Tibial artery (tissue), 4 donors: ENCODE measurements at regions not wholly inside any gene's neighbourhood (a gene's known extent, or its start where the extent isn't known, plus 50 kb on each side); places are given as distances from the start of the nearest gene placed in this dataset.

Experiments used
- DNase-seq, 2 donors: peaks; one replicate each; pipeline ENCODE4 v3.0.0-alpha.2; 2019
- H3K27ac ChIP-seq, 2 donors: fragments of 200-600 bp; sonication (generic) in 1 of 2; 1 replicate in 1 of 2; 2 replicates in 1 of 2; pipeline ENCODE4 v1.5.1; 2018 to 2019; ENCODE audit warnings: mild to moderate bottlenecking in 1 of 2
- H3K27me3 ChIP-seq, 2 donors: fragments of 200-600 bp; sonication (generic) in 1 of 2; one replicate each; pipeline versions ENCODE4 v1.5.1 to v1.6.0; 2016 to 2019
- H3K36me3 ChIP-seq, 3 donors: fragments of 200-600 bp; sonication (generic) in 2 of 3; one replicate each; pipeline ENCODE4 v1.5.1; 2016 to 2019; ENCODE audit warnings: mild to moderate bottlenecking in 2 of 3
- H3K4me1 ChIP-seq, 4 donors: fragments of 200-600 bp; sonication (generic) in 2 of 4; 1 replicate in 3 of 4; 2 replicates in 1 of 4; pipeline ENCODE4 v1.5.1; 2016 to 2019
- H3K4me3 ChIP-seq, 2 donors: fragments of 200-600 bp; sonication (generic) in 1 of 2; 1 replicate in 1 of 2; 2 replicates in 1 of 2; pipeline ENCODE4 v1.5.1; 2018 to 2019; ENCODE audit warnings: mild to moderate bottlenecking in 2 of 2
- H3K9me3 ChIP-seq, 3 donors: fragments of 200-600 bp; sonication (generic) in 1 of 3; one replicate each; pipeline ENCODE4 v1.5.1; 2016 to 2019
- intact Hi-C: fragments of 100-400 bp; cut with DNase I; formaldehyde crosslinking; loops from one replicate; pipeline ENCODE4 v1.15.0; 2023; ENCODE audit warnings: low total_unique reads
- TF ChIP-seq, protein P1 (sequence below), 2 experiments: fragments of 200-600 bp in 1 of 2; fragments of 450-650 bp in 1 of 2; IDR thresholded peaks; one replicate each; pipeline ENCODE4 v1.5.1; 2017 to 2019; ENCODE audit warnings: antibody characterized with exemption in 2 of 2, mild to moderate bottlenecking in 1 of 2, moderate library complexity in 1 of 2

DNA sequence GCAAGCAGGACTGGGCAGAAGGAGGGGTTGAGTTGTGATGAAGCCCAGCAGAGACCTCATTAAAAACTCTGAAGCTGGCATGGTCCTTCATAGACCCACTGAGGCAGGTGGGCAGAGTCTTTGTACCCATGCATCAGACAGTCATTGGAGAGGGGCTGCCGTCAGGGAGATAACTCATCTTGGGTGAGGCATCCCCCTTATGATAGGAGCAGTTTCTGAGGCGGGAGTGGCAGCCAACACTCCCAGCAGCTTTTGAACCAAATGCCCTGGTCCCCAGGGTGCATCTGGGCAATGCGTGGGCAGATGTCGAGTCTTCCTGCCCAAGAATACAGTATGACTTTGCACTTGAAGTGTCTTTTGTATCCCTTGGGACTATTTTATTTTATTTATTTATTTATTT, 68.1 kb downstream of the HTR5A start:
- Histone ChIP-seq H3K36me3 (no peaks in the 10 kb centered on the region), H3K27ac (no peak overlapping the region), H3K27me3 (peaks cover 0 to 5% of the 10 kb centered on the region in 2 donors), H3K4me3 (no peak overlapping the region), H3K4me1 (no peaks in the 10 kb centered on the region), H3K9me3 (no peaks in the 10 kb centered on the region)
- DNase-seq = no peak
- intact Hi-C loops = no loop called here
- TF ChIP-seq, protein P1, sequence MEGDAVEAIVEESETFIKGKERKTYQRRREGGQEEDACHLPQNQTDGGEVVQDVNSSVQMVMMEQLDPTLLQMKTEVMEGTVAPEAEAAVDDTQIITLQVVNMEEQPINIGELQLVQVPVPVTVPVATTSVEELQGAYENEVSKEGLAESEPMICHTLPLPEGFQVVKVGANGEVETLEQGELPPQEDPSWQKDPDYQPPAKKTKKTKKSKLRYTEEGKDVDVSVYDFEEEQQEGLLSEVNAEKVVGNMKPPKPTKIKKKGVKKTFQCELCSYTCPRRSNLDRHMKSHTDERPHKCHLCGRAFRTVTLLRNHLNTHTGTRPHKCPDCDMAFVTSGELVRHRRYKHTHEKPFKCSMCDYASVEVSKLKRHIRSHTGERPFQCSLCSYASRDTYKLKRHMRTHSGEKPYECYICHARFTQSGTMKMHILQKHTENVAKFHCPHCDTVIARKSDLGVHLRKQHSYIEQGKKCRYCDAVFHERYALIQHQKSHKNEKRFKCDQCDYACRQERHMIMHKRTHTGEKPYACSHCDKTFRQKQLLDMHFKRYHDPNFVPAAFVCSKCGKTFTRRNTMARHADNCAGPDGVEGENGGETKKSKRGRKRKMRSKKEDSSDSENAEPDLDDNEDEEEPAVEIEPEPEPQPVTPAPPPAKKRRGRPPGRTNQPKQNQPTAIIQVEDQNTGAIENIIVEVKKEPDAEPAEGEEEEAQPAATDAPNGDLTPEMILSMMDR (IDR thresholded peaks at IDR 0.05) = no peak

DNA sequence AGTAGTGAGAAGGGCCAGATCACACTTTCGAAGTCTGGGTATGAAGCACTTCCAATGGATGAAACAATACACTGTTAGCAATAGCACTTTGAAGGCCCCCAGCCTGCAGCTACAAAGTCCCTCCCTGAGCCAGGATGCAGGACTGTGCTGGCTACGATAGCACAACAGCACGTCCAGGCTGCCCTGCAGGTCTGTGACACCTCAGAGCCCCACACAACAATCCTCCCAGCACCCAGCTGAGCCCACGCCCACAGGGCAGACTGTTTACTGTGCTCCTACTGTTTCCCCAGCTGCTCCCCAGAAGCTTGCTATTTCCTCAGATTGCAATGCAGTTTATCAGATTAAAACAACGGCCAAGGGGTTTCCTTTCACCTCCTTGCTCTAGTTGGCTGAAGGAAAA, 71.4 kb downstream of the HTR5A start:
- no peaks in the 10 kb centered on the region for H3K4me1 ChIP-seq
- DNase-seq = no peak
- intact Hi-C loops = no loop called here
- TF ChIP-seq, protein P1 (IDR thresholded peaks at IDR 0.05) = no peak
- H3K9me3 ChIP-seq = no peaks in the 10 kb centered on the region
- H3K4me3 ChIP-seq = no peak overlapping the region
- no peak overlapping the region for H3K27ac ChIP-seq
- H3K36me3 ChIP-seq = no peaks in the 10 kb centered on the region
- peaks cover 0 to 5% of the 10 kb centered on the region in 2 donors for H3K27me3 ChIP-seq

DNA sequence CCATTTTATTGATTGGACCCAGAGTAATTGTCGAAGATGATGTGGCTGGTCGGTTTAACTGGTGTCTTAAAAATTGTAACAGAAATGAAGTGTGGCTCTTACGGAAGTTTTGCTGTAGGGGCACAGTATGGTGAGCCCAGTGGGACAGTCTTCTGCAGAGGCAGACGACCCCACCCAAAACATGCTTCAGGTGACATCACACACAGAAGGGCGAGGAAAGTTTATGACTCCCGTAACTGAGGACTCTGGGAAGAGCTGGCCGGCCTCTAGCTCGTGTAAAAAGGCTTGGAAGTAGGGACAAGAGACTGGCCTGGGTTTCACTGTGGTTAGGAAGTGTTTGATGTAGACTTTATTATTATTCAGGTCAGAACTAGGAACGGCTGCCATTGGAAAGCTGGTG, 73.3 kb downstream of the HTR5A start:
- no peak overlapping the region for H3K27ac ChIP-seq
- TF ChIP-seq, protein P1 (IDR thresholded peaks at IDR 0.05) = no peak
- no peak for DNase-seq
- H3K36me3 ChIP-seq = no peaks in the 10 kb centered on the region
- H3K4me1 ChIP-seq = no peaks in the 10 kb centered on the region
- H3K9me3 ChIP-seq = no peaks in the 10 kb centered on the region
- H3K4me3 ChIP-seq = no peak overlapping the region
- peaks cover 0 to 5% of the 10 kb centered on the region in 2 donors for H3K27me3 ChIP-seq
- intact Hi-C loops = no loop called here

DNA sequence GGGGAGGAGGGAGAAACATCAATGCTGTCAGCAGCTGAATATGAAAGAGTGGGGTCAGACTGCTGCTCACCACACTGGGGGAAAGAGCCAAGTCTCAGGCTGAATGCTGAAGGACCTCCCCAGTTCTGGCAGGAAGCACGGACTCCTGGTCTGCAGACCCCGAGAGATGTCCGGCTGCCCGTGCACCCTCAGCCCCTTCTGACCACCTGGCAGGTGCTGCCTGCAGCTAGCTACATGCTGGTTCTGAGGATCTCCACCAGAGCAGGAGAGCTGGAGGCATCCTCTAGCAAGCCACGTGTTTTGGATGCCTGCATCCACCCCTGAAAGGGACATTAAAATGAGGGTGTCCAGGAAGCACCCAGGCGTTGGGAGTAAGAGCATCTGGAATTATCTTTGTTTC, 74.2 kb downstream of the HTR5A start:
- TF ChIP-seq, protein P1 (IDR thresholded peaks at IDR 0.05) = no peak
- H3K36me3 ChIP-seq = no peaks in the 10 kb centered on the region
- intact Hi-C loops = no loop called here
- DNase-seq = no peak
- no peak overlapping the region for H3K4me3 ChIP-seq
- no peaks in the 10 kb centered on the region for H3K9me3 ChIP-seq
- no peak overlapping the region for H3K27ac ChIP-seq
- H3K27me3 ChIP-seq = peaks cover 0 to 5% of the 10 kb centered on the region in 2 donors
- no peaks in the 10 kb centered on the region for H3K4me1 ChIP-seq

DNA sequence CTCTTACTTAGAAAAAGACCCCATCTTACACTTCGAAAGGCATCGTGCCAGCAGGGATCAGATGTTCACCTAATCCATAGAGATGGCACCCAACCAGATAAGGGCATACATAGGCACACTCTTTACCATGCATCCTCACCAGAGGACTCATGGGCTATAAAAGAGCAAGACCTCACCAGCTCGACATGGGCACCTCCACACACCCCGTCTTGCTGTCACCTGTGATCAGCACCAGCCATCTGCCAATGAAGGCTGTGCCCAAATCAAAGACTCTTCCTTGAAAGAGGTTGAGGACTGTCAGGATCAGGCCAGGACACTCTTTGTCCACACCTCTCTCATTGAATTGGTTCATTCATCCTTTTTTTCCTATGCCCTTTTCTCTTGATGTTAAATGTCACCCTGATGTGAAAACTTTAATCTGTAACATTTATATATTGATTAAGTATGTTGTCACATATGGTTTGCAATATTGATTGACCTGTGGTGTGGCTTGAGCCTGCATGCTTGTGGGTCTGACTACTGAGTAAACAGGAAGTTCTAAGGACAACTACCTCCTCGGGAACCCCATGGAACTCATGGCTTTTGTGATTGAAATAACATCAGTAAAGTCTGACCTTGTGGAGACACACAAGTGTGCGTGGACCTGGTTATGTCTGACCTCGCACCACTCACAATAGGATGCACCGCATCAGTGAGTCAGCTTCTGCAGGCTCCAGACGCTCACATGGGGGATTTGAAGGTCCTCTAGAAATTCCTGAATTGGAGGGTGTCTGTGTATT, 75.5 kb downstream of the HTR5A start:
- H3K36me3 ChIP-seq = no peaks in the 10 kb centered on the region
- TF ChIP-seq, protein P1 (IDR thresholded peaks at IDR 0.05) = no peak
- no peak overlapping the region for H3K4me3 ChIP-seq
- DNase-seq = no peak
- H3K9me3 ChIP-seq = no peaks in the 10 kb centered on the region
- intact Hi-C loops = no loop called here
- no peak overlapping the region for H3K27ac ChIP-seq
- peaks cover 0 to 5% of the 10 kb centered on the region in 2 donors for H3K27me3 ChIP-seq
- no peaks in the 10 kb centered on the region for H3K4me1 ChIP-seq
